Left lung (tissue), 4 donors: ENCODE measurements at regions not wholly inside any gene's neighbourhood (a gene's known extent, or its start where the extent isn't known, plus 50 kb on each side); places are given as distances from the start of the nearest gene placed in this dataset.

Source experiments
- ATAC-seq: fragments of 200-7000 bp; cut with Tn5 transposase; one replicate; pipeline ENCODE4 v1.9.1; 2020; ENCODE audit warnings: moderate library complexity
- DNase-seq, 4 donors: peaks; one replicate each; pipeline ENCODE4 v3.0.0-alpha.2; 2013 to 2020
- H3K27ac ChIP-seq, 2 donors: fragments of 200-600 bp; sonication (generic) in 1 of 2; one replicate each; pipeline versions ENCODE4 v1.5.0 to v1.8.0; 2020 to 2021
- H3K27me3 ChIP-seq, 2 donors: fragments of 200-600 bp; sonication (generic) in 1 of 2; one replicate each; pipeline versions ENCODE4 v1.5.0 to v1.8.0; 2020 to 2021
- H3K36me3 ChIP-seq, 2 donors: fragments of 200-600 bp; sonication (generic) in 1 of 2; one replicate each; pipeline versions ENCODE4 v1.5.0 to v1.8.0; 2020 to 2021
- H3K4me1 ChIP-seq, 2 donors: fragments of 200-600 bp; one replicate each; pipeline ENCODE4 v1.8.0; 2021
- H3K4me3 ChIP-seq, 2 donors: fragments of 200-600 bp; sonication (generic) in 1 of 2; one replicate each; pipeline versions ENCODE4 v1.5.0 to v1.8.0; 2020 to 2021; ENCODE audit warnings: mild to moderate bottlenecking in 1 of 2
- H3K9me3 ChIP-seq, 2 donors: fragments of 200-600 bp; sonication (generic) in 1 of 2; one replicate each; pipeline versions ENCODE4 v1.5.0 to v1.8.0; 2020 to 2021
- CTCF ChIP-seq, 2 donors: fragments of 200-600 bp; sonication (generic) in 1 of 2; IDR thresholded peaks; one replicate each; pipeline versions ENCODE4 v1.5.0 to v1.8.0; 2021; ENCODE audit warnings: antibody characterized with exemption in 2 of 2
- intact Hi-C, 2 donors: fragments of 100-400 bp; cut with DNase I; formaldehyde crosslinking; loops; one replicate each; pipeline versions ENCODE4 v1.11.2 to v1.14.2; 2022
- donor health status: DM: no; HTN: yes; CAD: no.
- donor health status: DM: no; HTN: no; CAD: no.

- intact Hi-C loops, result no loop called here
- no peak for ATAC-seq
- H3K27ac ChIP-seq, result no peak overlapping the region
These were observed 163.8 kb downstream of the TMEM38B start for GRCh38 chr9:105858006-105858690.

DNA sequence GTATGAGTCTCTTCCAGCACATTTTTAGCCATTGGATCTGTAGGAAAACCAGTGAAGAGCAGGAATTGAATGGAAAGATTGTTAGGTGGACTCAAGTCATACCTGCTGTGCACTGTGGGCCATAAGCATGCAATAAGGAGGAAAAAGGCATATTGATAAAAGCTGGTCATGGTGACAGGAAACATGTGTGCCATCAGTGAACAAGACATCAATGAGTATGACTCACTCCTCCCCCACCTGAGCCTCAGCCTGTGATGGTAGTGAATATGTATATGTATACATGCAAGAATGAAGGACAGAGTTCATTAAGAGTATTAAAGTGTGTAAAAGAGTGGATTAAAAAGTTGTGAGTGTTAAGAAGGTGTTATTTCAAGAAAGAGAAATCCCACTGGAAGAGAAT lies 164.5 kb downstream of the TMEM38B start:
- intact Hi-C loops, result no loop called here
- no peaks in the 10 kb centered on the region for H3K9me3 ChIP-seq
- no peaks in the 10 kb centered on the region for H3K4me1 ChIP-seq
- no peak for TF ChIP-seq CTCF (IDR thresholded peaks at IDR 0.05)
- H3K36me3 ChIP-seq, result no peaks in the 10 kb centered on the region
- no peak overlapping the region for H3K4me3 ChIP-seq
- H3K27me3 ChIP-seq, result no peaks in the 10 kb centered on the region
- H3K27ac ChIP-seq, result no peak overlapping the region
- ATAC-seq (no peak), DNase-seq (no peak)

More at GRCh38 chr9:105858006-105858690, 163.8 kb downstream of the TMEM38B start:
- no peak for TF ChIP-seq CTCF (IDR thresholded peaks at IDR 0.05)
- H3K27me3 ChIP-seq, result no peaks in the 10 kb centered on the region
- no peaks in the 10 kb centered on the region for H3K4me1 ChIP-seq
- no peak for DNase-seq
- no peaks in the 10 kb centered on the region for H3K36me3 ChIP-seq
- H3K4me3 ChIP-seq, result no peak overlapping the region
- no peaks in the 10 kb centered on the region for H3K9me3 ChIP-seq

GRCh38 chr9:105859428-105860091 lies 165.2 kb downstream of the TMEM38B start:
- H3K4me1 ChIP-seq, result no peaks in the 10 kb centered on the region
- no peak for ATAC-seq
- H3K36me3 ChIP-seq, result no peaks in the 10 kb centered on the region
- TF ChIP-seq CTCF (IDR thresholded peaks at IDR 0.05), result no peak
- H3K27ac ChIP-seq, result no peak overlapping the region
- H3K27me3 ChIP-seq, result no peaks in the 10 kb centered on the region
- no peaks in the 10 kb centered on the region for H3K9me3 ChIP-seq
- no peak for DNase-seq
- no peak overlapping the region for H3K4me3 ChIP-seq
- intact Hi-C loops, result no loop called here

DNA sequence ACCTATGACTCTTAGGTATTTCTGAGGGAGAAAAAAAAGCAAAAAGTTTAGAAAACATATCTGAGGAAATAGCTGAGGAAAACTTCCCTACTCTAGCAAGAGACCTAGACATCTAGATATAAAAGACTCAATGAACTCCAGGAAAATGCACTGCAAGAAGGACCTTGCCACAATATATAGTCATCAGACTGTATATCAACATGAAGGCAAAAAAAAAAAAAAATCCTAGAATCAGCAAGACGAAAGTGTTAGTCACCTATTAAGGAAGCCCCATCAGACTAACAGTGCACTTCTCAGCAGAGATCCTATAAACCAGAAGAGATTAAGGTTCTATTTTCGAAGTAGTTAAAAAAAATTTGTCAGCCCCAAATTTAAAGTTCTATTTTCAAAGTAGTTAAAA lies 166.2 kb downstream of the TMEM38B start:
- Histone ChIP-seq H3K4me1 (no peaks in the 10 kb centered on the region), H3K27ac (no peak overlapping the region), H3K9me3 (no peaks in the 10 kb centered on the region), H3K4me3 (no peak overlapping the region), H3K36me3 (no peaks in the 10 kb centered on the region), H3K27me3 (no peaks in the 10 kb centered on the region)
- ATAC-seq (no peak), DNase-seq (no peak)
- intact Hi-C loops, result no loop called here
- no peak for TF ChIP-seq CTCF (IDR thresholded peaks at IDR 0.05)

- DNase-seq (no peak), ATAC-seq (no peak)
- Histone ChIP-seq H3K4me3 (no peak overlapping the region), H3K27me3 (no peaks in the 10 kb centered on the region), H3K36me3 (no peaks in the 10 kb centered on the region), H3K27ac (no peak overlapping the region), H3K4me1 (no peaks in the 10 kb centered on the region), H3K9me3 (no peaks in the 10 kb centered on the region)
- no peak for TF ChIP-seq CTCF (IDR thresholded peaks at IDR 0.05)
- intact Hi-C loops, result no loop called here
These were observed 167.6 kb downstream of the TMEM38B start for GRCh38 chr9:105861972-105862371.
